Peyer's patch (tissue), 4 donors: ENCODE measurements at regions not wholly inside any gene's neighbourhood (a gene's known extent, or its start where the extent isn't known, plus 50 kb on each side); places are given as distances from the start of the nearest gene placed in this dataset.

Experiments
- DNase-seq, 3 donors: peaks; one replicate each; pipeline ENCODE4 v3.0.0-alpha.2; 2017 to 2019
- H3K27ac ChIP-seq, 4 donors: fragments of 200-600 bp; sonication (generic); one replicate each; pipeline ENCODE4 v1.5.1; 2016 to 2019
- H3K27me3 ChIP-seq, 2 donors: fragments of 200-600 bp; sonication (generic); one replicate each; pipeline ENCODE4 v1.5.1; 2019
- H3K36me3 ChIP-seq, 3 donors: fragments of 200-600 bp; sonication (generic); one replicate each; pipeline ENCODE4 v1.5.1; 2016 to 2019
- H3K4me1 ChIP-seq, 4 donors: fragments of 200-600 bp; sonication (generic); one replicate each; pipeline ENCODE4 v1.5.1; 2016 to 2019
- H3K4me3 ChIP-seq, 4 donors: fragments of 200-600 bp; sonication (generic); 1 replicate in 3 of 4; 2 replicates in 1 of 4; pipeline ENCODE4 v1.5.1; 2016 to 2019; ENCODE audit warnings: mild to moderate bottlenecking in 1 of 4
- H3K9me3 ChIP-seq, 4 donors: fragments of 200-600 bp; sonication (generic); one replicate each; pipeline ENCODE4 v1.5.1; 2016 to 2019; ENCODE audit warnings: mild to moderate bottlenecking in 1 of 4
- POLR2A ChIP-seq, 2 donors: fragments of 450-650 bp; IDR thresholded peaks; one replicate each; pipeline ENCODE4 v1.5.1; 2017; ENCODE audit warnings: antibody characterized with exemption in 2 of 2, mild to moderate bottlenecking in 2 of 2, moderate library complexity in 2 of 2
- TF ChIP-seq, protein P1 (sequence below), 6 experiments: fragments of 450-650 bp in 4 of 6; fragments of 200-600 bp in 2 of 6; sonication (generic) in 1 of 6; IDR thresholded peaks; one replicate each; pipeline ENCODE4 v1.5.1; 2017 to 2019; ENCODE audit warnings: antibody characterized with exemption in 6 of 6, mild to moderate bottlenecking in 3 of 6, moderate library complexity in 1 of 6

DNA sequence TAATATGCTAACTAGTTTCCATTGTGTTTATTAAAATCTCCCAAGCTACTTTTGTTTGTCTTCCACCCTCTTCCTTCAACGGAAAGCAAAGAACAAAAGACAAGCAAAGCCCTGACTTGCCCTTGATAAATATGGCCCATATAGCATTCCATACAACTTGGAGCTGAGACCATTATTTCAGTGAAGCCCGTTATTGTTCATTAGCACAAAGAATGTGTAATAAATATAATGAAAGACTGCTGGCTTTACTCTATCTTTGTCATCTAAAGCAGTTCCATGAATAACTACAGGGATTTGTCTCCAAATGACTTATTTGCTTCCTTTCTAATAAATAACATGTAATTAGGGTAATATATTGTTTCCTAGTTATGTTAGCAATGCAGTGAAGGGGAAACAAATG lies 270.7 kb upstream of the TLE4 start:
- Histone ChIP-seq H3K4me1 (no peaks in the 10 kb centered on the region), H3K27ac (no peak overlapping the region), H3K27me3 (no peaks in the 10 kb centered on the region), H3K9me3 (no peaks in the 10 kb centered on the region), H3K36me3 (no peaks in the 10 kb centered on the region), H3K4me3 (no peak overlapping the region)
- no peak for DNase-seq
- no peak for TF ChIP-seq POLR2A (IDR thresholded peaks at IDR 0.05)

GRCh38 chr9:79301551-79302391 lies 270.0 kb upstream of the TLE4 start:
- Histone ChIP-seq H3K27me3 (no peaks in the 10 kb centered on the region), H3K4me3 (no peak overlapping the region), H3K9me3 (no peaks in the 10 kb centered on the region), H3K27ac (no peak overlapping the region), H3K36me3 (no peaks in the 10 kb centered on the region), H3K4me1 (no peaks in the 10 kb centered on the region)
- TF ChIP-seq, protein P1, sequence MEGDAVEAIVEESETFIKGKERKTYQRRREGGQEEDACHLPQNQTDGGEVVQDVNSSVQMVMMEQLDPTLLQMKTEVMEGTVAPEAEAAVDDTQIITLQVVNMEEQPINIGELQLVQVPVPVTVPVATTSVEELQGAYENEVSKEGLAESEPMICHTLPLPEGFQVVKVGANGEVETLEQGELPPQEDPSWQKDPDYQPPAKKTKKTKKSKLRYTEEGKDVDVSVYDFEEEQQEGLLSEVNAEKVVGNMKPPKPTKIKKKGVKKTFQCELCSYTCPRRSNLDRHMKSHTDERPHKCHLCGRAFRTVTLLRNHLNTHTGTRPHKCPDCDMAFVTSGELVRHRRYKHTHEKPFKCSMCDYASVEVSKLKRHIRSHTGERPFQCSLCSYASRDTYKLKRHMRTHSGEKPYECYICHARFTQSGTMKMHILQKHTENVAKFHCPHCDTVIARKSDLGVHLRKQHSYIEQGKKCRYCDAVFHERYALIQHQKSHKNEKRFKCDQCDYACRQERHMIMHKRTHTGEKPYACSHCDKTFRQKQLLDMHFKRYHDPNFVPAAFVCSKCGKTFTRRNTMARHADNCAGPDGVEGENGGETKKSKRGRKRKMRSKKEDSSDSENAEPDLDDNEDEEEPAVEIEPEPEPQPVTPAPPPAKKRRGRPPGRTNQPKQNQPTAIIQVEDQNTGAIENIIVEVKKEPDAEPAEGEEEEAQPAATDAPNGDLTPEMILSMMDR (IDR thresholded peaks at IDR 0.05) = no peak
- TF ChIP-seq POLR2A (IDR thresholded peaks at IDR 0.05) = no peak
- no peak for DNase-seq

DNA sequence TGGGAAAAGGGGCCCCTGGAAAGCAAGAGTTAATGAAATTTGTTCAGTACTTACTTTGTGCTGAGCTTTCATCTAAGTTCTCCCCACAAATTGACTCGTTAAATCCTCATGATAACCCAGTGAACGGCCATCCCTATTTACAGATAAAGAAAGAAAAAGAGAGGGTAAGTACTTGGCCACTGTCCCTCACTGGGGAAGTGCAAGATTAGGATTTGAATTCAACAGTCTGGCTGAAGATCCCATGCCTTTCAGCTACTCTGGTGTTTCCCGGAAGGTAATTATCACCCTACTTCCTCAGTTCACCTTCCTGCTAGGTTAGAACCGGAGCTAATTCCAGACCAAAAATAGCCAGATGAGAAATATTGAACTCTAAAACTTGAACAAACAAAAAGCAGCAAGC lies 269.2 kb upstream of the TLE4 start:
- no peak overlapping the region for H3K27ac ChIP-seq
- H3K27me3 ChIP-seq = no peaks in the 10 kb centered on the region
- H3K4me1 ChIP-seq = no peaks in the 10 kb centered on the region
- no peaks in the 10 kb centered on the region for H3K36me3 ChIP-seq
- H3K9me3 ChIP-seq = no peaks in the 10 kb centered on the region
- H3K4me3 ChIP-seq = no peak overlapping the region
- DNase-seq = no peak
- no peak for TF ChIP-seq POLR2A (IDR thresholded peaks at IDR 0.05)
- TF ChIP-seq, protein P1 (IDR thresholded peaks at IDR 0.05) = no peak

DNA sequence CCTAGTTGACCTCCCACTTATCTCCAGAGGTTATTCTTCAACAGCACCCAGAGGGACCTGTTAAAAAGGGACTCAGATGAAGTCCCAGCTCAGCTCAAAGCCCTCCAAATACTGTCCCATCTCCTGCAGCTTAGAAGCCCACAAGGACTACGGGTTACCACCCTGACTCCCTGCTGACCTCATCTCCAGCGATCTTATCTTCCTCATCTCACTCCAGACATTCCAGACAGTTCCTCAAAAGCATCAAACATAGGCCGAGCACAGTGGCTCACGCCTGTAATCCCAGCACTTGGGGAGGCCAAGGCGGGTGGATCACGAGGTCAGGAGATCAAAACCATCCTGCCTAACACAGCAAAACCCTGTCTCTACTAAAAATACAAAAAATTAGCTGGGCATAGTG lies 263.8 kb upstream of the TLE4 start:
- Histone ChIP-seq H3K4me3 (no peak overlapping the region), H3K27me3 (no peaks in the 10 kb centered on the region), H3K36me3 (no peaks in the 10 kb centered on the region), H3K9me3 (no peaks in the 10 kb centered on the region), H3K27ac (no peak overlapping the region), H3K4me1 (no peaks in the 10 kb centered on the region)
- DNase-seq = no peak
- TF ChIP-seq, protein P1 (IDR thresholded peaks at IDR 0.05) = no peak
- TF ChIP-seq POLR2A (IDR thresholded peaks at IDR 0.05) = no peak

GRCh38 chr9:79312686-79313421 lies 258.9 kb upstream of the TLE4 start:
- TF ChIP-seq POLR2A (IDR thresholded peaks at IDR 0.05) = no peak
- TF ChIP-seq, protein P1 (IDR thresholded peaks at IDR 0.05) = no peak
- no peaks in the 10 kb centered on the region for H3K36me3 ChIP-seq
- DNase-seq = no peak
- H3K4me3 ChIP-seq = no peak overlapping the region
- no peak overlapping the region for H3K27ac ChIP-seq
- no peaks in the 10 kb centered on the region for H3K4me1 ChIP-seq
- no peaks in the 10 kb centered on the region for H3K27me3 ChIP-seq
- H3K9me3 ChIP-seq = no peaks in the 10 kb centered on the region

GRCh38 chr9:79325501-79325900 lies 246.3 kb upstream of the TLE4 start:
- H3K4me3 ChIP-seq = no peak overlapping the region
- H3K9me3 ChIP-seq = no peaks in the 10 kb centered on the region
- H3K4me1 ChIP-seq = no peaks in the 10 kb centered on the region
- H3K36me3 ChIP-seq = no peaks in the 10 kb centered on the region
- H3K27ac ChIP-seq = no peak overlapping the region
- no peak for DNase-seq
- no peak for TF ChIP-seq POLR2A (IDR thresholded peaks at IDR 0.05)
- TF ChIP-seq, protein P1 (IDR thresholded peaks at IDR 0.05) = no peak
- no peaks in the 10 kb centered on the region for H3K27me3 ChIP-seq
